ENCODE measurements at regions not wholly inside any gene's neighbourhood (a gene's known extent, or its start where the extent isn't known, plus 50 kb on each side); places are given as distances from the start of the nearest gene placed in this dataset.

- Histone ChIP-seq H3K27ac (no peak overlapping the region), H2AFZ (ENCODE audit: low read depth) (no peak overlapping the region), H3K4me1 (ENCODE audit: low read depth, poor library complexity, severe bottlenecking) (no peaks in the 10 kb centered on the region), H3K36me3 (ENCODE audit: insufficient read depth) (no peaks in the 10 kb centered on the region), H3K4me2 (no peak overlapping the region), H3K9ac (no peak overlapping the region), H3K27me3 (ENCODE audit: insufficient read depth, low read depth) (no peaks in the 10 kb centered on the region), H3K79me2 (ENCODE audit: insufficient read depth, low read depth) (no peaks in the 10 kb centered on the region), H4K20me1 (ENCODE audit: insufficient read depth) (no peaks in the 10 kb centered on the region), H3K4me3 (IDR thresholded peaks at IDR 0.05; ENCODE audit: insufficient read depth, low read depth, low read length) (no peak overlapping the region)
- TF ChIP-seq CTCF (conservative IDR thresholded peaks at IDR 0.05; ENCODE audit: low read depth, low read length) = no peak
Measured at GRCh38 chr9:78598120-78598519, 301.2 kb downstream of the PSAT1 start.

GRCh38 chr9:78599926-78600325, 303.0 kb downstream of the PSAT1 start:
- Histone ChIP-seq H2AFZ (ENCODE audit: low read depth) (no peak overlapping the region), H3K79me2 (ENCODE audit: insufficient read depth, low read depth) (no peaks in the 10 kb centered on the region), H3K4me3 (IDR thresholded peaks at IDR 0.05; ENCODE audit: insufficient read depth, low read depth, low read length) (no peak overlapping the region), H4K20me1 (ENCODE audit: insufficient read depth) (no peaks in the 10 kb centered on the region), H3K36me3 (ENCODE audit: insufficient read depth) (no peaks in the 10 kb centered on the region), H3K9ac (no peak overlapping the region), H3K27ac (no peak overlapping the region), H3K27me3 (ENCODE audit: insufficient read depth, low read depth) (no peaks in the 10 kb centered on the region), H3K4me1 (ENCODE audit: low read depth, poor library complexity, severe bottlenecking) (no peaks in the 10 kb centered on the region), H3K4me2 (no peak overlapping the region)
- no peak for TF ChIP-seq CTCF (conservative IDR thresholded peaks at IDR 0.05; ENCODE audit: low read depth, low read length)

- Histone ChIP-seq H3K36me3 (ENCODE audit: insufficient read depth) (no peaks in the 10 kb centered on the region), H3K4me2 (no peak overlapping the region), H4K20me1 (ENCODE audit: insufficient read depth) (no peaks in the 10 kb centered on the region), H3K27me3 (ENCODE audit: insufficient read depth, low read depth) (no peaks in the 10 kb centered on the region), H3K79me2 (ENCODE audit: insufficient read depth, low read depth) (no peaks in the 10 kb centered on the region), H3K9ac (no peak overlapping the region), H3K4me3 (IDR thresholded peaks at IDR 0.05; ENCODE audit: insufficient read depth, low read depth, low read length) (no peak overlapping the region), H3K4me1 (ENCODE audit: low read depth, poor library complexity, severe bottlenecking) (no peaks in the 10 kb centered on the region), H2AFZ (ENCODE audit: low read depth) (no peak overlapping the region), H3K27ac (no peak overlapping the region)
- peak; percentile 87 for TF ChIP-seq CTCF (conservative IDR thresholded peaks at IDR 0.05; ENCODE audit: low read depth, low read length)
Measured at GRCh38 chr9:78601957-78602565, 305.1 kb downstream of the PSAT1 start.

- H3K79me2 ChIP-seq (ENCODE audit: insufficient read depth, low read depth) = no peaks in the 10 kb centered on the region
- H2AFZ ChIP-seq (ENCODE audit: low read depth) = no peak overlapping the region
- no peak overlapping the region for H3K4me2 ChIP-seq
- no peaks in the 10 kb centered on the region for H3K36me3 ChIP-seq (ENCODE audit: insufficient read depth)
- no peak for TF ChIP-seq CTCF (conservative IDR thresholded peaks at IDR 0.05; ENCODE audit: low read depth, low read length)
- no peaks in the 10 kb centered on the region for H4K20me1 ChIP-seq (ENCODE audit: insufficient read depth)
- H3K27me3 ChIP-seq (ENCODE audit: insufficient read depth, low read depth) = no peaks in the 10 kb centered on the region
- H3K9ac ChIP-seq = no peak overlapping the region
- no peak overlapping the region for H3K4me3 ChIP-seq (IDR thresholded peaks at IDR 0.05; ENCODE audit: insufficient read depth, low read depth, low read length)
- no peak overlapping the region for H3K27ac ChIP-seq
- H3K4me1 ChIP-seq (ENCODE audit: low read depth, poor library complexity, severe bottlenecking) = no peaks in the 10 kb centered on the region
Measured at GRCh38 chr9:78605041-78606000, 308.4 kb downstream of the PSAT1 start.

Data from KMS-11 (cell line).